Stomach (tissue), 4 donors: ENCODE measurements at regions not wholly inside any gene's neighbourhood (a gene's known extent, or its start where the extent isn't known, plus 50 kb on each side); places are given as distances from the start of the nearest gene placed in this dataset.

Source experiments
- EP300 ChIP-seq: sonication (generic); formaldehyde crosslinking; IDR thresholded peaks from one replicate; pipeline ENCODE4 v1.6.1; 2017; ENCODE audit warnings: antibody characterized with exemption
- POLR2A ChIP-seq, 4 donors: fragments of 450-650 bp; IDR thresholded peaks; one replicate each; pipeline ENCODE4 v1.6.1; 2016; ENCODE audit warnings: antibody characterized with exemption in 4 of 4, control low read depth in 2 of 4, mild to moderate bottlenecking in 1 of 4, moderate library complexity in 1 of 4
- POLR2AphosphoS5 ChIP-seq, 3 donors: sonication (generic); formaldehyde crosslinking; IDR thresholded peaks; one replicate each; pipeline ENCODE4 v1.6.1; 2016; ENCODE audit warnings: antibody characterized with exemption in 3 of 3
- TF ChIP-seq, protein P1 (sequence below), 7 experiments: fragments of 450-650 bp in 4 of 7; fragments of 200-600 bp in 3 of 7; sonication (generic) in 3 of 7; IDR thresholded peaks; one replicate each; pipeline ENCODE4 v1.5.1; 2016 to 2019; ENCODE audit warnings: antibody characterized with exemption in 7 of 7, control low read depth in 2 of 7, mild to moderate bottlenecking in 1 of 7

DNA sequence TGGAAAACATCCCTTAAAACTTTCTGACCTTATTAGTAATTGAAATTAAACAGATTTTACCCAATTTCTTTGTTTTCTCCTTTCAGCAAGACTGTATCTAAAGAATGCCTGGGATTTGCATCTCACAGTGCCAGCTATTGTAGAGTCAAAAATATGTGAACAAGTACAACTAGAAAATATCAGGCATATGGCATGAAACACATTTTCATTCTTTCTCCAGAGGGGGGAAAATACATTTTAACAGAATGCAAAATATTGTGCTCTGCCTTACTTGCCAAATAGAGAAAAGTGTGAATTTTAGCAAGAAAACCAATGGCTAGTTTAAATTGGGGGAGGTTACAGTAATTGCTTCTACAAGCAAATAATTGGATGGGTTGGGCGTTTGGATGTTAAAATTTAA, 366.6 kb upstream of the FIGN start:
- TF ChIP-seq, protein P1, sequence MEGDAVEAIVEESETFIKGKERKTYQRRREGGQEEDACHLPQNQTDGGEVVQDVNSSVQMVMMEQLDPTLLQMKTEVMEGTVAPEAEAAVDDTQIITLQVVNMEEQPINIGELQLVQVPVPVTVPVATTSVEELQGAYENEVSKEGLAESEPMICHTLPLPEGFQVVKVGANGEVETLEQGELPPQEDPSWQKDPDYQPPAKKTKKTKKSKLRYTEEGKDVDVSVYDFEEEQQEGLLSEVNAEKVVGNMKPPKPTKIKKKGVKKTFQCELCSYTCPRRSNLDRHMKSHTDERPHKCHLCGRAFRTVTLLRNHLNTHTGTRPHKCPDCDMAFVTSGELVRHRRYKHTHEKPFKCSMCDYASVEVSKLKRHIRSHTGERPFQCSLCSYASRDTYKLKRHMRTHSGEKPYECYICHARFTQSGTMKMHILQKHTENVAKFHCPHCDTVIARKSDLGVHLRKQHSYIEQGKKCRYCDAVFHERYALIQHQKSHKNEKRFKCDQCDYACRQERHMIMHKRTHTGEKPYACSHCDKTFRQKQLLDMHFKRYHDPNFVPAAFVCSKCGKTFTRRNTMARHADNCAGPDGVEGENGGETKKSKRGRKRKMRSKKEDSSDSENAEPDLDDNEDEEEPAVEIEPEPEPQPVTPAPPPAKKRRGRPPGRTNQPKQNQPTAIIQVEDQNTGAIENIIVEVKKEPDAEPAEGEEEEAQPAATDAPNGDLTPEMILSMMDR (IDR thresholded peaks at IDR 0.05), result no peak
- no peak for TF ChIP-seq EP300
- no peak for TF ChIP-seq POLR2AphosphoS5 (IDR thresholded peaks at IDR 0.05)
- TF ChIP-seq POLR2A (IDR thresholded peaks at IDR 0.05), result no peak
